AG20443 (cell line): ENCODE measurements at regions not wholly inside any gene's neighbourhood (a gene's known extent, or its start where the extent isn't known, plus 50 kb on each side); places are given as distances from the start of the nearest gene placed in this dataset.

ENCODE experiments used
- DNase-seq: peaks from one replicate; pipeline ENCODE4 v3.0.0; 2012; ENCODE audit warnings: low spot score, mixed read lengths

- DNase-seq = no peak
Observed at GRCh38 chr7:51786284-51786683, 469.7 kb upstream of the COBL start.

DNA sequence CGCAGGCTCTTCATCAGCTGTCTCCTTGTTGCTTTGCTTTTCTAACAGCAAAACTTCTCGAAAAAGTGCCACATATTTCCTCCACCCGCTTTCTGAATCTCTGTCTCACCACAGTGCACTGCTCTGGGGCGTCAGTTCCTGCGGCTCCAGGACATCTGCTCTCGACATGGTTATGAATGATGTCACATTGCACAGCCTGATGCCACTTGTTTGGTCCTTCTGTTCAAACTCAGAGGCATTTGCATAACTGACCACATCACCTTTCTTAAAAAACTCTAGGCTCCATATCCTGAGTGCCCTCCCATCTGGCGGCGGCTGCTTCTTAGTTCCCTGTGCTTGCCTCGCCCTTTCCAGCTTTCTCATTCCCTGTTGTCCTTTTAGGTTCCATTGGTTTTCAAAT lies 469.3 kb upstream of the COBL start:
- DNase-seq = no peak

DNA sequence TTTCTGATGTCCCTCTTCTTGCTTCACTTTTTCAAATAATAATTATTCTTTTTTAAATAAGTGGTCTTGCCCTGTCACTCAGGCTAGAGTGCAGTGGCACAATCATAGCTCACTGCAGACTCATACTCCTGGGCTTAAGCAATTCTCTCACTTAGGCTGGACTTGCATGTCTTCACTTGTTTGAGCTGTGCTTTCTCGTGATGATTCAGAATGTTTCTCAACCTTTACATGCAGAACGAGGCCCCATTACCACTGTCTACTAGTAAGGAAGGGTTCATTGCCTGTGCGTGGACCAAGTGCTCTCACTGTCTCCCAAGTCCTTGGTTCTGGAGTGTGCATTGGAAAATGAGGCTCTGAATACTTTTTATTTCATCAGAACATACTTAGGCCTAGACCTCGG lies 468.6 kb upstream of the COBL start:
- no peak for DNase-seq

GRCh38 chr7:51783241-51783640 lies 466.6 kb upstream of the COBL start:
- DNase-seq = no peak

- no peak for DNase-seq
Observed at GRCh38 chr7:51778121-51778520, 461.5 kb upstream of the COBL start.

DNA sequence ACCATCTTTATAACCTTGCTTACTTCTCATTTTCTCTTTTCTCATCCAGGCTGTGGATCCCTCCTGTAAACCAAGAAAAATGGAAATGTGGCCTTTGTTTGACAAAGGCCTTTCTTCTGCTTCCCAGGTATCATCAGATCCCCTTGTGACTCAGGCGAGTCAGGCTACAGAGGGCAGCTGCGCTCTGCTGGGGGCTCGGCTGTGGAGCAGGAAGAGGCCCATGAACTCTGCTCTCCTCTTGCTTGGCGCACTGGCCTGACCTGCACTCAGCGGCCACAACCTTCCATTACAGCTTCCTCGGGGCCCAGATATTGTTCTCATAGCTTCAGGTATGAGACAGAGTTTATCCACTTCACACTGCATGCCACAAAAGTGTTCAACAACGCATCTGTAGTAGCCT lies 457.6 kb upstream of the COBL start:
- DNase-seq = no peak

GRCh38 chr7:51772190-51772589 lies 455.6 kb upstream of the COBL start:
- DNase-seq = no peak

GRCh38 chr7:51764976-51765375 lies 448.4 kb upstream of the COBL start:
- DNase-seq = no peak

- no peak for DNase-seq
Observed at GRCh38 chr7:51759985-51760384, 443.4 kb upstream of the COBL start.

DNA sequence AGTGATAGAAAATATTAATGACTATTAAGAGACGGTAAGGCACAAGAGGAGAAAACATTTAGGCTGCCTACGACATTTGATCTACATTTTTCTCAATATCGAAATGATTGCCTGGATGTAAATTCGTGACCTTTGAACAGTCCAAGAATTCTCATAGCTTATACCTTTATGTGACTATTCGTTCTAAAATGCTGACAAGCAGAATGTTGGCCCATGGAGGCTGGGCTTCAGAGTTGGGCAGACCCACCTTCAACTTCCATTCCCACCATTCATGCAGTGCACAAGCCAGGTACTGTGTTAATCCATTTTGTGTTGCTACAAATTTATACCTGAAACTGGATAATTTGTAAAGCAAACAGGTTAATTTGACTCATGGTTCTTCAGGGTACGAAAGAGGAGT lies 441.4 kb upstream of the COBL start:
- no peak for DNase-seq

GRCh38 chr7:51732951-51733350 lies 416.3 kb upstream of the COBL start:
- no peak for DNase-seq

DNA sequence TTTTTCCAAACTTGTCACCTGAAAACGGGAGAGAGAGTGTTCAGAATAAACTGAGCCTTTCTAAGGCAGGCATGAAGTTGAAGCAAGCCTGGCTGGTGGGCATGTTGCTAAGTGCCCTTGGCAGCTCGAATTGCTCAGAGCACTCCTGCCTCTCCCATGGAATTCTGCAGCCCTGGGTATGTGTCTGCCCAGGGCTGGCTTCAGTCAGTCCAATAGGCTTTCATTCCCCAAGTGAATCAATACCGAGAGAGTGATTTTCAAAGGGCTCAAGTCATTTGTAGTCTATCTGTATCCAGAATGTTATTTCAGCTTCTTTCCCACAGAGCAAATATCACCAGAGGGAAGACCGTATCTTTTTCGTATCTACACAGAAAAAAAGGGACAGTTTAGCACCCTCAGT lies 415.5 kb upstream of the COBL start:
- no peak for DNase-seq

DNA sequence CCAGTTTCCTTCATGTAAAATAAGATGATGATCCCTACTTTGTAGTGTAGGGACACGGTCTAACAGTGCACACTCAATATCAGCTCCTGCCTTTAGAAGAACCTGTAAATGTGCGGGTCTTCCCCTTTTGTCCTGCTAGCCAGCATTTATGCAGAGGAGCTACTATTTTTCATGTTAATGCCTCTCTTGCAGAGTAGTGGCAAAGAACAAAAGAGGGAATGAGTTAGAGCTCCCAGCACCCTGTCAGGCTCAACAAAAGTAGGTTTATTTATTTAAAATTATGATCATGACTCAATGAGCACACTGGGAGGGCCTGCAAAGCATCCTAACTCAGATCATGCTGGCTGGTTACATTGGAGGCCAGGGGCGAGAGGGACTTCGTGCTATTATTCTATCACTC lies 414.5 kb upstream of the COBL start:
- no peak for DNase-seq

DNA sequence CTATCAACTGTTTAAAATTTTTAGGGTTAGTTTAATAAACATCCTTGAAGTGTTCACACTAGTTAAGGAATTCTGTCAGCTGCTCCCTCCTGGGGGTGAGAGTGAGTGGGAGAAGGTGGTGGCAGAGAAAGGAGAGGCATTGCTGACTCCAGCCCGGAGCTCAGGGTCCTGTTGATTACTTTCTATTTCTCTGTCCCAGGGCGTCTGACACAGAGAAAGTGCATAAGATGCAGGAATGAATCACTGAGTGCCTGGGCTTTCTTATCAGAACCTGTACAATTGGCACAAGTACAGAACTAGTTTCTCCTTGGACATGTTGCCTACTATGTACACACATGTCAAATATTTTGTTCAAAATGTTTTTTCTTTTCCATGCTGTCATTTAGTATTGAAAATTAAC lies 410.8 kb upstream of the COBL start:
- DNase-seq = no peak

DNA sequence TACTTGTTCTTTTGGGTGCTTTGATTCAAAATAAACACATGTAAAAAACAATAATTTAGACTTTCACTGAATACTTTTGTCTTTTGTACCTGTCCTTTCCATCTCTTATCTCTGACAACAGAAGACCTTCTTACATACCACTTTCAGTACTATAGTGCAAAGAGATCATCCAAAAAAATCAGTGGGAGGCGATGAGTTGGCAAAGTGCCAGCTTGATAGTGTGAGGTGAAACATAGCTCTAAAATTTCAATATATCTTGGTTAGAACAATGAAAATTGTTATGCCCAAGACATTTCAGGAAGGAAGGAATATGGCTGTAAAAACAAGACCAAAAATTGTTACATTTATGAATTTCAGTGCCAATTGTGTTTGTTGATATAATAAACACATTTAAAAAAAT lies 390.2 kb upstream of the COBL start:
- no peak for DNase-seq

DNA sequence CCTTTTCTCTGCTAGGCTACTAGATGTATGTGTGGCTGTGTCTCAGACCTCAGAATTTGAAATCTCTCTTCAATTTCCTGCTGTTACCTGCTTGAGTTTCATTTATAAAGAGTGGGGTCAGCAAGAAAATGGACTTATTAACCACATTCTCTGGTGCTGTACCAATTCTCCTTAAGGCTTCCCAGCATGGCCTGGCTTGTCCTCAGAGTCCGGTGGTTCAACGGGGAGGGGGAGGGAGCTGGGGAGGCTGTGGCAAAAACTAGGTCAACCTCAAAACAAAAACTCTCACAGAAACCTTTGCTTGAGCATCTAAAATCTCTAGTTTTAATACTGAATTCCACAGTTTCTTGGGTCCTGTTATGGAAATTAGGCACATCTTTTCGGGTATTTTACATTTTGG lies 389.1 kb upstream of the COBL start:
- DNase-seq = no peak

GRCh38 chr7:51702673-51703072 lies 386.1 kb upstream of the COBL start:
- no peak for DNase-seq

DNA sequence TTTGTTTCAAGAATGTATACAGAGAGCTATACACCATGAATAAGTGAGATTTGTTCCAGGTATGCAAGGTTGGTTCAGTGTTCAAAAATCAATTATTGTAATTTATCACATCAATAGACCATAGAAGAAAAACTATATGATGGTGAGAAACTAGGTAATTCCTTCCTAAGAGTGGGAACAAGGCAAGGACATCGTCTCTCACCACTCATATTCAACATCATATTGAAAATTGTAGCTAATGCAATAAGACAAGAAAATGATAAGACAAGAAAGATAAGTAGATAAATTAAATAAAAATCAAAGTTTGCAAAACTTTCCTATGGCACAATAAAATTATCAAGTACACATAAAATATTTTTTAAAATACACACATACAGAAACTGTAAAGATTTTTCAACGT lies 385.3 kb upstream of the COBL start:
- no peak for DNase-seq

DNA sequence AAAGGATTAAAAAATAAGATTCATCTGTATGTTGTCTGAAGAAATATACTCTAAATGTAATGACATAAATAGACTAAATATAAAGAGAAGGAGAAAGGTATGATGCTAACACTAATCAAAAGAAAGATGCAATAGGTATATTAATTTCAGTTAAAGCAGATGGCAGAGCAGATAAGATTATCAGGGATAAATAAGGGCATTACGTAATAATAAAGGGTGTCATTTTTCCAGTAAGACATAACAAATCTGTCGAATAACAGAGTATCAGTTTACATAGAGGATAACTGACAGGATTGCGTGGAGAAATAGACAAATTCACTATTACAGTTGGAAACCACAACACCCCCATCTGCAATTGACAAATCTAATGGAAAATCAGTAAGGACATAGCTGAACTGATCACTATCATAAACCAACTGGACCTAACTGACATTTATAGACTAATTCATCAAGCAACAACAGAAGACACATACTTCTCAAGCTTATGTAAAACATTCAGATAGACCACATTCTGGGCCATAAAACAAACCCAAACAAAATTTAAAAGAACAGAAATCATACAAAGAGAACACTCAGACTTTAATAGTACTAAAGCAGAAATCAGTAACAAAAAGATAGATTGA lies 384.1 kb upstream of the COBL start:
- DNase-seq = no peak

- DNase-seq = no peak
Observed at GRCh38 chr7:51693258-51693657, 376.6 kb upstream of the COBL start.

DNA sequence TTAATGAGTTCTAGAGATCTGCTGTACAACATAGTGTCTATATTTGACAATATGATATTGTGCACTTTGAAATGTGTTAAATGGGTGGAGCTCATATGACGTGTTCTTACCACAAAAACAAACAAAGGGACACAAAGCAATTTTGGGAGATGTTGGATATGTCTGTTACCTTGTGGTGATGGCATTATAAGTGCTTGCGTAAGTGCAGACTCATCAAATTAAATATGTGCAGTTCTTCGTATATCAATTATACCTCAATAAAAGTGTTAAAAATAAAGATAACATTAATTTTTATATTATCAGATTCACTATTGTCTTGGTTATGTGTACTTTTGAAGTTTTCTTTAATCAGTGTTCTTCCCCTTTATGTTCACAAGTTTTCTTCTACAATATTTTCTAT lies 372.9 kb upstream of the COBL start:
- DNase-seq = no peak

DNA sequence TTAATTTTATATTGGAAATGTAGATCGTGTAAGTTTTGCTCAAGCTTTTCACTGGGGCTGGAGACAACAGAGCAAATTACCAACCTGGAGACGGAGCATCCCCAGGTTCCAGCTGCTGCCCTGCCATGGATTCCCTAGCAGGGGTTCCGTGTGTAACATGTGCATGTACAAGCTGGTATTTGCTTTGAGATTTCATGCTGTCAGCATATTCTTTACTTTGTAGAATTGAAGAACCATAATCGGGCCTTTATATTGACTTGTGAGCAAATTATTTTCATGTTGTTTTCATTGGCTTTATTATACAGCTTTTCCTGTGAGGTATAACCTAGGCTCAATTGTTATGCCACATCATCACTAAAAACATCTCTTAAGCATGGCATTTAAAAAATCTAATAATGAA lies 369.2 kb upstream of the COBL start:
- DNase-seq = no peak

- DNase-seq = no peak
Observed at GRCh38 chr7:51680594-51681399, 364.2 kb upstream of the COBL start.

DNA sequence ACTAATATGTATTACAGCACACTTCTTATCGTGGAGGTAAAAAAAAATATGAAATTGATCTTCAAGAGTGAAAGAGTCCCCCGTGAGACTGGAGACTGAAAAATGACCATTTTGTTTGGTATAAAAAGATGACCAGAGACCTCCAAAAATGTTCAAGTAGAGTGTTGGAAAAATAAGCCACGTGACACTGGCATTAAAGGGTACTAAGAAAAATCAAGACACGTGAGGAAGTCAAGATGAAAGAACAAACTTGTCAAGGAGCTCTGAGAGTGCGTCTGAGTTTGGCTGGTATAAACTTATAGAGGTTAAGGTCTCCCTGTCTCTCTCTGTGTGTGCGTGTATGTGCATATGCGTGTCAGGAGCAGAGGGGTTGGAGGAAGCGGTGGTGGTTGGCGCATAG lies 362.7 kb upstream of the COBL start:
- no peak for DNase-seq
